Gastroesophageal sphincter (tissue), 4 donors: ENCODE measurements at regions not wholly inside any gene's neighbourhood (a gene's known extent, or its start where the extent isn't known, plus 50 kb on each side); places are given as distances from the start of the nearest gene placed in this dataset.

ENCODE experiments used
- ATAC-seq: fragments of 150-250 bp; one replicate; pipeline ENCODE4 v1.9.1; 2016; ENCODE audit warnings: mild to moderate bottlenecking, moderate library complexity
- H3K27ac ChIP-seq, 4 donors: fragments of 200-600 bp; sonication (generic) in 3 of 4; 1 replicate in 3 of 4; 2 replicates in 1 of 4; pipeline ENCODE4 v1.5.1; 2016 to 2019
- H3K27me3 ChIP-seq: fragments of 200-600 bp; sonication (generic); one replicate; pipeline ENCODE4 v1.5.1; 2019
- H3K36me3 ChIP-seq, 2 donors: fragments of 200-600 bp; sonication (generic); one replicate each; pipeline ENCODE4 v1.5.1; 2019; ENCODE audit warnings: control low read depth in 1 of 2
- H3K4me1 ChIP-seq, 3 donors: fragments of 200-600 bp; sonication (generic); 1 replicate in 2 of 3; 2 replicates in 1 of 3; pipeline ENCODE4 v1.5.1; 2016 to 2019; ENCODE audit warnings: control low read depth in 2 of 3
- H3K4me3 ChIP-seq, 2 donors: fragments of 200-600 bp; sonication (generic); one replicate each; pipeline ENCODE4 v1.5.1; 2019; ENCODE audit warnings: mild to moderate bottlenecking in 1 of 2, moderate library complexity in 1 of 2
- H3K9me3 ChIP-seq, 3 donors: fragments of 200-600 bp; sonication (generic); one replicate each; pipeline ENCODE4 v1.5.1; 2017 to 2019; ENCODE audit warnings: control low read depth in 2 of 3
- EP300 ChIP-seq: sonication (generic); formaldehyde crosslinking; IDR thresholded peaks from one replicate; pipeline ENCODE4 v1.6.1; 2017; ENCODE audit warnings: antibody characterized with exemption, mild to moderate bottlenecking
- POLR2A ChIP-seq, 2 donors: fragments of 450-650 bp; IDR thresholded peaks; one replicate each; pipeline ENCODE4 v1.6.1; 2017; ENCODE audit warnings: antibody characterized with exemption in 2 of 2, mild to moderate bottlenecking in 2 of 2, moderate library complexity in 1 of 2
- POLR2AphosphoS5 ChIP-seq: sonication (generic); formaldehyde crosslinking; IDR thresholded peaks from one replicate; pipeline ENCODE4 v1.6.1; 2017; ENCODE audit warnings: antibody characterized with exemption
- WGBS, 2 donors: methylation state at CpG; one replicate each; pipeline ENCODE4 v1.1.5; 2018; ENCODE audit warnings: low coverage in 1 of 2; 5-methylcytosine and 5-hydroxymethylcytosine counted together
- TF ChIP-seq, protein P1 (sequence below), 4 experiments: fragments of 200-600 bp in 2 of 4; fragments of 450-650 bp in 2 of 4; sonication (generic) in 1 of 4; IDR thresholded peaks; one replicate each; pipeline ENCODE4 v1.5.1; 2017 to 2019; ENCODE audit warnings: antibody characterized with exemption in 4 of 4, mild to moderate bottlenecking in 2 of 4, moderate library complexity in 2 of 4

DNA sequence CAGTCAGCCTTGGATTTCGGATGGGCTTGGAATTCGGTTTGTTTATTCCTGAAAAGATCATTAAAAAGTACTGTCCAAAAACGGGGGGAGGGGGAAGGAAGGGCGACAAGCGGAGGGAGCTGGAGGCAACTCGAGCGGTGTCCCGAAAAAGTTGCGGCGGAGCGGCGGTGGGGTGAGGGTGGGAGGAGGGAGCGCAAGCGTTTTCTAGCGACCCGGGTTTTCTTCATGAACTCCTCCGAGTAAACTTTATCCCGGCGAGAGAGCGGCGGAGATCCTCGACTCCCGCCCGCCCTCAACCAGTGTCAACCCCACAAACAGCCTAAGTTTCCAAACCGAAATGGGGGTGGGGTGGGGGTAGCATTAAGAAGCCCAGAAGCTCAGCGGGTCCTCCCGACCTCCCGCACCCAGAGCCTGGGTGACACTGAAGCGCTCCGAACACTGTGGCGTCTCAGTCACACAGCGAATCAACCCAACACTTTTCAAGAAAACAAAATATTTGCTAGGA lies 133.0 kb upstream of the C11orf58 start:
- Histone ChIP-seq H3K27ac (peak overlapping the region in 3 of 4 donors; percentile 44 to 85 (median 75)), H3K27me3 (peaks cover 85% of the 10 kb centered on the region), H3K9me3 (no peaks in the 10 kb centered on the region), H3K4me3 (peak overlapping the region; percentile 21 to 69), H3K4me1 (peaks cover 0 to 44% (median 15%) of the 10 kb centered on the region in 3 donors), H3K36me3 (no peaks in the 10 kb centered on the region)
- no peak for ATAC-seq
- TF ChIP-seq POLR2AphosphoS5 (no peak), POLR2A (IDR thresholded peaks at IDR 0.05) (no peak), EP300 (no peak)
- TF ChIP-seq, protein P1, sequence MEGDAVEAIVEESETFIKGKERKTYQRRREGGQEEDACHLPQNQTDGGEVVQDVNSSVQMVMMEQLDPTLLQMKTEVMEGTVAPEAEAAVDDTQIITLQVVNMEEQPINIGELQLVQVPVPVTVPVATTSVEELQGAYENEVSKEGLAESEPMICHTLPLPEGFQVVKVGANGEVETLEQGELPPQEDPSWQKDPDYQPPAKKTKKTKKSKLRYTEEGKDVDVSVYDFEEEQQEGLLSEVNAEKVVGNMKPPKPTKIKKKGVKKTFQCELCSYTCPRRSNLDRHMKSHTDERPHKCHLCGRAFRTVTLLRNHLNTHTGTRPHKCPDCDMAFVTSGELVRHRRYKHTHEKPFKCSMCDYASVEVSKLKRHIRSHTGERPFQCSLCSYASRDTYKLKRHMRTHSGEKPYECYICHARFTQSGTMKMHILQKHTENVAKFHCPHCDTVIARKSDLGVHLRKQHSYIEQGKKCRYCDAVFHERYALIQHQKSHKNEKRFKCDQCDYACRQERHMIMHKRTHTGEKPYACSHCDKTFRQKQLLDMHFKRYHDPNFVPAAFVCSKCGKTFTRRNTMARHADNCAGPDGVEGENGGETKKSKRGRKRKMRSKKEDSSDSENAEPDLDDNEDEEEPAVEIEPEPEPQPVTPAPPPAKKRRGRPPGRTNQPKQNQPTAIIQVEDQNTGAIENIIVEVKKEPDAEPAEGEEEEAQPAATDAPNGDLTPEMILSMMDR (IDR thresholded peaks at IDR 0.05) = no peak
- WGBS, 2 donors = 1 to 5% methylated on average over 18 to 25 of the region's 32 CpGs

DNA sequence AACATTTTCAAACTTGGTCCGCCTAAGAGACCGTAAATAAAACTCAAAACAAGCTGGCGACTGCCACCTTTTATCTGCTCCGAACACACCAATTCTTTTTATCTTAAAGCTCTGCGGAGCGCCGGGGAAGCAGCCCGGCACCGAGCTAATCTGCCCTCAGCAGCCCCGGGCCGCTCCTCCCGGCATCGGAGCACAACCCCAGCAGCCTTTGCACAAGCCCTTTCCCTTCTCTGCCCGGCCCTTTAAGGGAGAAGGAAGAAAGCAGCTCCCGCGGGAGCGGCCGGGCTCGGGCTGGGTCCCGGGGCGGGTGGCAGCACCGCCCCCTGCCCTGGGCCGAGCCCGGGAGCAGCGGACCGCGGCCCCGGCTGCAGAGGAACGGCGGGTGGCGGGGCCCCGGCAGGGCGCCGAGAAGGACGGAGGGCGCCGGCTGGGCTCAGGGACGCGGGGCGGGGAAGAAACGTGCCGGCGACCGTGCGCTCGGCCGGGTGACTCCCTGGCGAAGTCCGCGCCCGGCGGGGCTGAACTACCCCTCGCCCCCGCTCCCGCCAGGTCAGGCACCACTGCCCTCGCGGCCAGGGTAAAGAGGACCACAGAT lies 133.6 kb upstream of the C11orf58 start:
- WGBS, 2 donors = 0 to 1% methylated on average over 2 to 12 of the region's 57 CpGs
- peak; percentile 38 for ATAC-seq
- Histone ChIP-seq H3K4me1 (peaks cover 0 to 44% (median 15%) of the 10 kb centered on the region in 3 donors), H3K27me3 (peaks cover 85% of the 10 kb centered on the region), H3K27ac (peak overlapping the region in 3 of 4 donors; percentile 44 to 85 (median 75)), H3K36me3 (no peaks in the 10 kb centered on the region), H3K4me3 (peak overlapping the region; percentile 21 to 69), H3K9me3 (no peaks in the 10 kb centered on the region)
- TF ChIP-seq, protein P1 (IDR thresholded peaks at IDR 0.05) = no peak
- TF ChIP-seq POLR2A (IDR thresholded peaks at IDR 0.05) (peak in 1 of 2 donors; percentile 25), EP300 (no peak)

DNA sequence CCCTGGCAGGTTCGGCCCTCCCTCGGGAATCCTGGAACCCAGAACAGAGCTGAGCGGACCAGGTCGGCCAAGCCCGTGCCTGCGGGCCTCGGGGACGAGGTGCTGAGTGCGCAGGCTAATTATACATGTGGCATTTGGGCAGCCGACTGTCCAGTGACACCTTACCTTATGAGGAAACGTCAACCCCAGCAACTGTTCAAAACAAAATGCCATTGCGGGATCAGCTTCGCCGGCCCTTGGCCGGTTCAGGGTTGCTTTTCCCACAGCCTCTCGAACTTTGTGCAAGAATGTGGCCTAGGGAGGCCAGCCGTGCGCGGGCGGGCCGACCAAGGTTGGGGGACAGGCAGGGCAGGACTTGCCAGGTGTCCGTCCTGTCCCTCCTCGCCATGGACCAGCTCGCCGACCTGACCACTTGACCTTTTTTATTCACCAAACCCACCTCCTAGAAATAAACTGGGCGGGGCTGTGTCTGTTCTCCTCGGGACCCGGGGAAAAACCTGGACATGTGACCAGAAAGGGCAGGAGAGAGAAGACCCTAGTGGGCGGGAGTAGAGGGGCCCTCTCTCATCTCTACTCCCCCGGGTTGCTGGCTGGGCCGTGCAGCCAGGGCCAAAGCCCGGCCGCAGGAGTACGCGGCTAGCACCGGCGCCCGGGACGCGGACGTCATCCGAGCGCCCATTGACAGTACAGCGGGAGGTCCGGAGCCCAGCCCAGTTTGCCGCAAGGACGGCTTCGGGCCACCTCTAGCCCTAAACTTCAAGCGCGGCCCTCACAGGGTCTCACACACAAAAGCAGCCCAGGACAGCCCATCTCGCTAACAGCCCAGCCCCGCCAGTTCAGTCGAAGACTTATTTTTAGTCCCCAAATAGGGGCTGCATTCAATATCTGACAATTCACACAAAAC lies 134.3 kb upstream of the C11orf58 start:
- 40% methylated on average over 9 of the region's 53 CpGs; no CpG with 5 or more reads in 1 of the 2 donors for WGBS, 2 donors
- H3K27me3 ChIP-seq = peaks cover 77% of the 10 kb centered on the region
- TF ChIP-seq, protein P1 (IDR thresholded peaks at IDR 0.05) = no peak
- TF ChIP-seq POLR2AphosphoS5 (peak; percentile 5), EP300 (no peak), POLR2A (IDR thresholded peaks at IDR 0.05) (peak in 1 of 2 donors; percentile 26)

DNA sequence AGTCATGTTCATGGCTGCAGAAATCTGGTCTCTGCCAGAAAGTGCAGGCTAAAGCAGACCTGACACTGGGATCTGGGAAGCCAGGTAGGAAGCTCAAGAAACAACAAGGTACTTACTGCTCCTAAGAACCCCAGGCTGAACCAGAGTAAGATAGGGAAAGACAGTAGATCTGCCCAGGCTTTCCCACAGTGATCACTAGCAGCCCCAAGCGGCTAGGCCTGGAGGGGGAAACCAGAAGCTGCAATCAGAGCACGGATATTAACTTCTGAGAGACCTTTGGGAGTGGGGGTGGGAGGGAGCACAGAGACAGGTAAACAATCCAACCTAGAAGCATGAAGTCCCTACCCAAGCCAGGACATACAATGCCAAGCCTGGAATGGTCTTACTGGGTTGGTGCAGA lies 135.2 kb upstream of the C11orf58 start:
- no peak for ATAC-seq
- peak overlapping the region in 1 of 2 donors; percentile 69 for H3K4me3 ChIP-seq
- no peaks in the 10 kb centered on the region for H3K36me3 ChIP-seq
- TF ChIP-seq POLR2A (IDR thresholded peaks at IDR 0.05) (no peak), POLR2AphosphoS5 (no peak), EP300 (no peak)
- TF ChIP-seq, protein P1 (IDR thresholded peaks at IDR 0.05) = no peak
- H3K27ac ChIP-seq = peak overlapping the region in 2 of 4 donors; percentile 75 to 85
- H3K4me1 ChIP-seq = peaks cover 0 to 44% (median 15%) of the 10 kb centered on the region in 3 donors
- WGBS, 2 donors = 100% methylated on average over 1 of the region's 2 CpGs; no CpG with 5 or more reads in 1 of the 2 donors
- H3K9me3 ChIP-seq = no peaks in the 10 kb centered on the region
- peaks cover 69% of the 10 kb centered on the region for H3K27me3 ChIP-seq

More for the DNA sequence above, 134.3 kb upstream of the C11orf58 start:
- H3K4me1 ChIP-seq = peaks cover 0 to 44% (median 15%) of the 10 kb centered on the region in 3 donors
- H3K4me3 ChIP-seq = peak overlapping the region; percentile 21 to 69
- H3K36me3 ChIP-seq = no peaks in the 10 kb centered on the region
- peak overlapping the region in 3 of 4 donors; percentile 44 to 85 (median 75) for H3K27ac ChIP-seq
- no peaks in the 10 kb centered on the region for H3K9me3 ChIP-seq
- ATAC-seq = peak; percentile 54
